ENCODE measurements at regions not wholly inside any gene's neighbourhood (a gene's known extent, or its start where the extent isn't known, plus 50 kb on each side); places are given as distances from the start of the nearest gene placed in this dataset.
"Not testable (repeated sequence)": the region's sequence is repeated elsewhere in the genome, so short reads cannot be mapped to it uniquely, and the experiment has no call there.

DNA sequence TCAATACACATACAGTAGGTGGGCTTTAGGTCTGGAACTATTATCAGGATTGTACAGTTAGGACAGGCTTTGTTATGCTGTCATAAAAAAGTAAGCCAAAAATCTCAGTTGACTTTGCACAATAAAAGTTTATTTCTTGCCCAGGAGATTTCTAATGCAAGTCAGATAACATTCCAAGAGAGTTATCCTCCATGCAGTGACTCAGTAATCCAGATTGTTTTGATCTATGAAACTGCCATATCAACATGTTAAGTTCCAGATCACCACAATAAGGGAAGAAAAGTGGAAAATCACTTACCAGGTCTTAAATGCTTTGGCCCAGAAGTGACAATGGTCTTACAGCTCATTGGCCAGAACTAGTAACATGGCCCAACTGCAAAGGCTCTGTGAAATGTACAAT, 636.2 kb upstream of the KLF12 start:
- no peak for DNase-seq
- intact Hi-C loops (cut with DNase I), result no loop called here

DNA sequence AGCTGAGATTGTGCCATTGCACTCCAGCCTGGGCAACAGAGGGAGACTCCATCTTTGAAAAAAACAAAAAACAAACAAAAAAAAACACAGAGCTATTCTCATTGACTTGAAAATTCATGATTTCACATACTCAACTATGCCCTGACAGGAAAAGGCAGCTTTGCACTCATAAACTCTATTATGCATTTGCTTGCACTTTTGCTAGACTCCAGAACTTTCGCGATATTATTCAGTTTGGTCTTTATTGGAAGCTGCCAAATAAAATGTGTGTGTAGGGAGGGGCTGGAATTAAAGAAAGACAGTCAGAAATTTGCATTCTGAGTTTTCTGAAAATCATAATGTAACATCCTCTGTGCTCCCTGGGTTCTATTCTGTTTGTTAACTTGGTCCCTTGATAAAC, 635.1 kb upstream of the KLF12 start:
- intact Hi-C loops (cut with DNase I), result no loop called here
- DNase-seq, result no peak

DNA sequence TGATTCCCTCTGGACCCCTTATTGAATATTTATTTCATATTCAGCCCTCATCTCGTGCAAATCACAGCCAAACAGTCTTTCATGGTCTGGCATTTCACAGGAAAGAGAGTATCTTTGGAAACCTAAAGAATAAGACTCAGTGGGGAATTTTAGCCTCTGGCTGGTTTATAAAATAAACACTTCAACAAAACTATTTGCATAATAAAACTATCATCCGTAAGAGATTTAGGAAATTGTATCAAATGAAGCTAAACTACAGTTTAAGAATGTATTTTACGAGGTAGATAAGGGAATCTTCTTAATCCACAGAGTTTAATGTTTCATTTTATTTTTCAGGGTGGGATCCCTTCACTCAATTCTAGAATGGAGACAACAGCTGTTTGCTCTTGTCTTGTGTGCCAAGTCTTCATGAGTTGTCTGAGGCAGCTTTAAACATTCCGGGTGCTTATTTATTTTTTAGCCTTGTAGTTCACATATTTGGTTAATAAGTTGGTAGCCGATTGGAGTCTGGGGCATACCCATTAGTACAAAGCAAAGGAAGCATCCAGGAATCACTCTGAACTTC, 634.4 kb upstream of the KLF12 start:
- intact Hi-C loops (cut with DNase I), result no loop called here
- DNase-seq, result no peak

DNA sequence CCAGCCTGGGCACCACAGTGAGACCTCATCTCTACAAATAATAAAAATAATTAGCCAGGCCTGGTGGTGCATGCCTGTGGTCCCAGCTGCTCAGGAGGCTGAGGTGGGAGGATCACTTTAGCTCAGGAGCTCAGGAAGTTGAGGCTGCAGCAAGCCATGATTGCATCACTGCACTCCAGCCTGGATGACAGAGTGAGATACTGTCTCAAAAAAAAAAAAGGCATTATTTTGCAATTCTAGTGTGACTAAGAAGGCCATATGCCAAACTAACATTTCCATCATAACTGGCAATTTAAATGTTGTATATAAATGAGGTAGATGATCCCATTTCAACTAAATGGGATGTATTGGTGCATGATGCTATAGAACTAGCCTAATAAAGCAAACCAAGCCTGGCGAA, 632.8 kb upstream of the KLF12 start:
- intact Hi-C loops (cut with DNase I), result no loop called here
- no peak for DNase-seq

DNA sequence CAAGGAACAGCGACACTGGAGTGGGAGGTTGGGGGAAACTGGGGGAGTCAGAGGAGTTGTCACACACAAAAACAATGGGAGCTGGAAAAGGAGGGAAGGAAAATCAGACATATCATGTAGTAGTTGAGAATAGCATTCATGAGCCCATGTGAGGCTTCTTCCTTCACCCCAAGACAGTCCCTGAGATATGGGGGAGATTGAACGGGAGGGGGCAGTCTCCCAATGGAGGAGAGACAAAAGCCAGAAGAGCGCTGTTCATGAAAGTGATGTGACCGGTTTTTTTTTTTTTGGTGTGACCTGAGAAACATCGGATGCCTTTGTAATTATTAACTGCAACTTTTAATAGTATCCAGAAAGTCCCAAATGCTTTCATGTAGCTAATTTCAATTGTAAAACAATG, 631.8 kb upstream of the KLF12 start:
- no peak for DNase-seq
- intact Hi-C loops (cut with DNase I), result no loop called here

DNA sequence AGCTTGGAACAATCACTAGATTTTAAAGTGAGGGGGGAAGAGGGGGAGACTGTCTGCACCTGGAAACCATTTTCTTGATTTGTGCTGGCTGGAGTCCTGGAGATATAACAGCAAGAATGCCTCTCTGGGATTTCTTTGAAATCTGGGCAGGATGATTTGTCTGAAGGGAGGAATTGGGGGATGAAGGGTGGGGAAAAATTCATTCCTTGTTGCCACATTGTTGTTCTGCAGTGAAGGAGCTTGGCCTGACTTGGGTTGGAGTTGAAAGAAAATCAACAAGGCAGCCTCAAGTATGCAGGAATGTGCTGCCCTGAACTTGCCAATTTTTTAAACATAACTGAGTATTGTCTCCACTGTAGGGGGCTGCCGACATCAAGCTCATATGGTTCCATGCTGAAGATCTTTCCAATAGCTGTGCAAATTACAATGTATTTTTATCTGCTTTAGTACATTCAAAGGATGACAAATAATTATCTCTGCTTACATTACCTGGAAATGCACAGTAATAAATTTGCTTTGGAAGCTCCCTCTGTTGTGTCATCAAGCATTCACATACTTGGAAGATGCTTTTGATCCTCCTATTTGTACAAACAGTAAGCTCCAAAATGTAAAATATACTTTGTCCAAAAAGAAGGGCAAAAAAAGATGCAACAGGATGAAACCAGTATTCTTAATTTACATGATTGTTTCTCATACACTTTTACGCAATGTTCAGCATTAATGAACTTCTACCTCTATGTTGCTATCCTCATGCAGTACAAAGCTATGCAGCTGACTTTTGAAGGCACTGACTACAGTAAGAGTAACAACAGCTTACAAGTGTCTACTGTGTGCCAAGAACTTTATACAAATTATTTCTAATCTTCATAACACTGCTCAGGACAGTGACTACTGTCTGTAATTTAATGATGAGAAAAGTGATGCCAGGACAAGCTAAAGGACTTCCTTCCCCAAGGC, 627.9 kb upstream of the KLF12 start:
- DNase-seq, result no peak
- intact Hi-C loops (cut with DNase I), result no loop called here

DNA sequence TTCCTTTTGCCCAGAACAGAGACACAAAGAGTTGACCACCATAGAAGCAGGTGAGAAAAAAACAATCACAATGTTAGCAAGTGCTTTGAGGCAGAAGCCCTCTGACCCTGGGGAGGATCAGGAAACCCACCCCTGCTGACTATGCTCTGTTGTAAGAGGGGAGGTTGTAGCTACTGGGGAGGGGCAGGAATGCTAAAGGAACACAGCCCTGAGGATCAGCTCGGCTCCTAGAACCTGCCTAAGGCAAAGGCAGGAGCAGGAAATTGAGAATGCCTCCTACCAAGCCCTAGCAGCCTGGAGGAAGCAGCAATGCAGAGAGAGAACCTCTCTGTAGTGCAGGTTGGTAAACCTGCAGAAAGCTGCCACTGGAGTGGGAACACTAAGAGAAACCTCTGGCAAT, 624.0 kb upstream of the KLF12 start:
- intact Hi-C loops (cut with DNase I), result no loop called here

DNA sequence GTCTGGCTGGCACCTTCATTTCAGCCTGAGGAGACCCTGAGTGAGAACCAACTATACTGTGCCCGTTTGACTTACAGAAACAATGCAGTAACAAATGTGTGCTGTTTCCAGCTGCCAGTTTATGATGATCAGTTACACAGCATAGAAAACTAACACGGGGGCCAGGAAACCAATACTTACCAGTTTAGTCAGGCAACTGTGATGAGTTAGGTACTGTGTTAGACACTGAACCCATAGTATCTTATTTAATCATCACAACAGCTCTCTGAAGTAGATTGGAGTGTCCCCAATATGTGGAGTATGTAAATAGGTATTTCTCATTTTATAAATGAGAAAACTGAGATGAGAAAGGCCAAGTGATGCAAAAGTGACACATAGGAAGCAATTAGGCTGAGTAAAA, 620.9 kb upstream of the KLF12 start:
- DNase-seq, result no peak
- intact Hi-C loops (cut with DNase I), result no loop called here

More for the DNA sequence above, 624.0 kb upstream of the KLF12 start:
- DNase-seq, result no peak

DNA sequence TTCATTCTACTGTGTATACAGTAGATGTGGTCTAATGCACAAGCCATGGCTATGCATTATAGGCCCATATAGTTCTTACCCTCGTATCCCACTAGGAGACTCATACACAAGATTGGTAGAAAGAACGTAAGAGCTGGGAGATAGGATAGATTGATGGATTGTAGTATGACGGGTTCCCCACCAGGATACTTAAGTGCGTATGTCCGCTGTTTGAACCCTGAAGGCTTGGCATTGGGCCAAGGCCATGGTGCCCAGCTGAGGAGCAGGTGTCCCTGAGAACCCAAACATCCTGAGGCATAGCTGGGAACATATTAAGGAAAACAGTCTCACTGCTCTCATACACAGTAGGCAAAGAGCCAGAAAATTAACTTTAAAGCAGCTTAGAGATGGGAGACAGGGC, 617.5 kb upstream of the KLF12 start:
- intact Hi-C loops (cut with DNase I), result no loop called here
- DNase-seq, result no peak

DNA sequence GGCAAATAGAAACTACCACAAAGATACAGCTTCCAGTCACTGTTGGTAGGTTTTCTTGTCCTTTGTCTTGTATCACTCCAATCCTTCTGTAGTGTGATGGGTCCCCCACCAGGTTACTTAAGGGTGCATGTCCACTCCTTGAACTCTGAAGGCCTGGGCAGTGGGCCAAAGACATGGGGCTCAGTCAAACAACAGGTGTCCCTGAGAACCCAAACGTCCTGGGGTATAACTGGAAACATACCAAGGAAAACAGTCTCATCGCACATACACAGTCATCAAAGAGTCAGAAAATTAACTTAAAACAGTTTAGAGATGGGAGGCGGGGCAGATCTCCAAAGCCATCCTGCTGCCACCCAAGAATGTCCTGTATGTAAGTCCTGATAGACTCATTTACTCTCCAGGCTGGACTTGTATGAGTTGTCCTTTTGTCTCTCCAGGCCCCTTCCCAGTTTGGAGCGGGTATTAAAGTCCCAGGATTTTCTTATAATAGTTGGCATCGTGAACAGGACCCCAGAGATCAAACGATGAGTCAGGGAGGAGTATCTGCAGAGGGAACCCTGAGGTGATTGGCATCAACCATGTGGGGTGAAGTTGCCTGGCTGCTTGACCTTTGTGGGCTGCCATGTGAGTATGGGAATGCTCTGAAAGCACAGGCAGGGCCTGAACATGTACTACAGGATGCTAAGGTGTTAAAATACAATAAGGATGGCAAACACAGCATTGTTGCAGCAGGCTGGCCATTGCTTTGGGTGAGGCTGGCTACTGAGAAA, 613.2 kb upstream of the KLF12 start:
- intact Hi-C loops (cut with DNase I), result no loop called here

DNA sequence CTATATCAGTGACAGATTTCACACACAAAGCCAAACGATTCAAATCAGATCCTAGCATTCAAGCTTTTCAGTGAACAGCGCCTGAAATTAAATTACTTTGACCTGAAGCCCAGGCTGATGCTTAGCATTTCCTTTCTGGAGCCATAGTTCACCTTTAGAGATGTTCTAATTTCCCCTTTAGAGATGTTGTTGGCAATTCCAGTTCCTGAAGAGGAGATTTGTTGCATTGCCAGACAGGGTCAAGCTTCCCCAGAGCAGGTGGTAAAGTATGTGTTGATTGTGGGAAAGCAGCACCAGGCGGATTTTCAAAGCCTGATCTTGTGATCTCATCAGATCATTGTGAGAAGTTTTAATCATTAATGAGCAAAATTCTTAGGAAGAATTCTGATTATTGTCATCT, 609.8 kb upstream of the KLF12 start:
- DNase-seq, result no peak
- intact Hi-C loops (cut with DNase I), result no loop called here

More for the DNA sequence above, 613.2 kb upstream of the KLF12 start:
- no peak for DNase-seq

DNA sequence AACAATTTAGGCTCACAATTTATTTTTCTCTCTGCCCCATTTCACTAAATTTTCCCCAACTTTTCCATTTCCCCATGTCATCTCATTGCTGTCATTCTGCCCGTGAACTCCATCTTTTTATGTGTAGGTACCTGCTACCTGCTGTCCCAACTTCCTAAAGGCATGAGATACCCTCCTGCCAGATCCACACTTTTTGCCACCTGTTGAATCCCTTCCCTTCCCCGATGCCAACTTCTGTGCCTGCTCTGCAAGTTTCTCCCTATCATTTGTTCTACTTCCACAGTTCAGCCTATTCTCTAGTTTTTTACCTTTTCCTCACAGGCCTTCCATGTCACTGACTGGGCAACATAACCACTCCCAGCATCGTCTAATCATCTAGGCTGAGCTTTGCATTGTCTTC, 607.5 kb upstream of the KLF12 start:
- intact Hi-C loops (cut with DNase I), result no loop called here
- DNase-seq, result no peak

DNA sequence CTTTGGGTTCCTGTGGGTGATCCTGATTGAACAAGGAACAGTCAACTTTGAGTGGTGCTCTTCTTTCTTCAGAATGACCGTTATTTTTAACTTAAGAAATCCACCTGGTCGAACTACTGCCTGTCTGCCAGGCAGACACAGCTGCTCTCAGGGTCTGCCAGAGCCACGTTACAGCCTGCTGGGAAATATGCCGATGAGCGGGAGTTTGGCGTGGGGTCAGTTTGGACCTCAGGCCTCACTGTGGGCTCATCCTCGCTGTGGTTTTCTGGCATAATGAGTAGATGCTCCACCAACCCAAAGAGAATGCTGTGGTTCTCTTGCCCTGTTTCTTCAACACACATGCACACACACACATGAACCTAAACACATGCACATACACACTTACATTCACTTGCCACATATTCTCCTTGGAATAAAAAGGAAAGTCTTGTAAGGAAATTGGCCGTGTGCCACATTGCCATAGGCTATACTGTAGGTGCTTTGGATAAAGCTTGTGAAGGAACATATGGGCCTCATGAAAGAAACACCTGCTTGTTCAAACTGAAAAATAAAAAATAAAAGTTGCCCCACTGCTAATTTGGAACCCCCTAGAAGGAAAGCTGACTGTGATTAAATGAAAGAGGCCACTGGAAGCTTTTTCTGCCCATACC, 598.7 kb upstream of the KLF12 start:
- intact Hi-C loops (cut with DNase I), result no loop called here
- no peak for DNase-seq

DNA sequence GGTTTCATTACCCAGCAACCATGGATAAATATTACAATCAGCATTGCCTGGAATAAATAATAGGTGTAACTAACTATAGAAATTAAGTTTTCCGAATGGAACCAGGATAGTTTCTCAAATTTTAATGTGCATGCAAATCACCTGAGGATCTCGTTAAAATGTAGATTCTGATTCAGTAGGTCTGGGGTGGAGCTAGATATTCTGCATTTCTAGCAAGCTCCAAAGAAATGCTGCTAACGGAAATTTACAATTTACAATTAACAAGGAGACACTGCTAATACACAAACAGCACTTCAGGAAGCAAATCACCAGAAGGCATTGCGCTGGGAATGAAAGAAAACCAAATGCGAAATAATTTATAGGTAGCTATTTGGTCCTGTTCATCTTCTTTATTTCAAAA, 597.5 kb upstream of the KLF12 start:
- intact Hi-C loops (cut with DNase I), result no loop called here
- DNase-seq, result no peak

DNA sequence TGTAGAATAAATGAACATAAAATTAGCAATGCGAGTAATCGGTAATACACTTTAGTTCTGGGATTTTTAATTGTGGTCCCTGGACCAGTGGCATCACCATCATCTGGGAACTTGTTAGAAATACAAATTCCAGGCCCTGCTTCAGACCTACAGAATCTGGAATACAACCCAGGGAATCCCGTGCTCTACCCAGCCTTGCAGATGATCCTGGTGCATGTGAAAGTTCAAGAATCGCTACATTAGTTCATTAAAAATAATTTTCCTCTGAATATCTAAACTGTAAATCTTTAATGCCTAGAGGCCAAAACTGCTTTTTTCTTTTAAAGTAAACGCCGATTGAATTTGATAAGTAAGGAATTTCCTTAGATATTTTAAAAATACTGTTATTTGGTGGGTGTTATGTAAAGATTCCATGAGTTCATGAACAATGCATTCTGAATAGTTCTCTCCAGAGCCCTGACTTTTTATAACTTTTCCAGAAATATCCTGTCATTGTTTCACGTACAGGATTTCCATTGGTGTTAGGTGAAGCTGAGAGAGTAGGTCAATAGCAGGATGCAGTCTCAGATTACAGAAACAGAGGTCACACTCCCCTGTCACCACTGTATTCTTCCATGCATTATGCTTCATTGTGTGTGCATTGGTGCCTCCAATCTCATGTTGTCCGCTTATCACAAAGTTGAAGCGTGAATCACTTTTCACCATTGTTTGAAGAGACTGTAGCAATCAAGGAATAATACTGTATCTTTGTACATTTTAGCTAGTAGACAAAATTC, 596.5 kb upstream of the KLF12 start:
- intact Hi-C loops (cut with DNase I), result no loop called here

DNA sequence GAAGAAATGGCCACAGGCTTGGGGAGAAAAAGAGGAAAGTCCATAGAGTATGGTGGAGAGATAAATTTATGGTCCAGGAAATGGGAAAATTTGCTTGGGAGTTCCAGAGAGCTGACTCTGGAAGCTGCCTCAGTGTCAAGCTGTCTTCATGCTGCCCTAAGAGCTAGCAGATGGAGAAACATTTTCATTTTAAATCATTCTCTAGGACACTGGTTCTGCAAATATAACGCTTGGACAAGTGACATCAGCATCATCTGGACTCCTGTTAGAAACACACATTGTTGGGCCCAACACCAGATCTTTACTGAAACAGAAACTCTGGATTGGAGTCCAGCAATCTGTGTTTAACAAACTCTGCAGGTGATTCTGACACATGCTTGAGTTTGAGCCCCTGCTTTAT, 592.0 kb upstream of the KLF12 start:
- no peak for DNase-seq
- intact Hi-C loops (cut with DNase I), result no loop called here

More for the DNA sequence above, 596.5 kb upstream of the KLF12 start:
- DNase-seq, result no peak

DNA sequence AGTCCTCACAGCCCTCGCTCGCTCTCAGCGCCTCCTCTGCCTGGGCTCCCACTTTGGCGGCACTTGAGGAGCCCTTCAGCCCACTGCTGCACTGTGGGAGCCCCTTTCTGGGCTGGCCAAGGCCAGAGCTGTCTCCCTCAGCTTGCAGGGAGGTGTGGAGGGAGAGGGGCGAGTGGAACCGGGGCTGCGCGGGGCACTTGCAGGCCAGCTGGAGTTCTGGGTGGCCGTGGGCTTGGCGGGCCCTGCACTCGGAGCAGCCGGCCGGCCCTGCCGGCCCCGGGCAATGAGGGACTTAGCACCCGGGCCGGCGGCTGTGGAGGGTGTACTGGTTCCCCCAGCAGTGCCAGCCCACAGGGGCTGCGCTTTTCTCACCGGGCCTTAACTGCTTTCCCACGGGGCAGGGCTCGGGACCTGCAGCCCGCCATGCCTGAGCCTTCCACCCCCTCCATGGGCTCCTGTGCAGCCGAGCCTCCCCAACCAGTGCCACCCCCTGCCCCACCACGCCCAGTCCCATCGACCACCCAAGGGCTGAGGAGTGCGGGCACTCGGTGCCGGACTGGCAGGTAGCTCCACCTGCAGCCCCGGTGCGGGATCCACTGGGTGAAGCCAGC, 584.1 kb upstream of the KLF12 start:
- DNase-seq; intact Hi-C loops (cut with DNase I): not testable (repeated sequence)

DNA sequence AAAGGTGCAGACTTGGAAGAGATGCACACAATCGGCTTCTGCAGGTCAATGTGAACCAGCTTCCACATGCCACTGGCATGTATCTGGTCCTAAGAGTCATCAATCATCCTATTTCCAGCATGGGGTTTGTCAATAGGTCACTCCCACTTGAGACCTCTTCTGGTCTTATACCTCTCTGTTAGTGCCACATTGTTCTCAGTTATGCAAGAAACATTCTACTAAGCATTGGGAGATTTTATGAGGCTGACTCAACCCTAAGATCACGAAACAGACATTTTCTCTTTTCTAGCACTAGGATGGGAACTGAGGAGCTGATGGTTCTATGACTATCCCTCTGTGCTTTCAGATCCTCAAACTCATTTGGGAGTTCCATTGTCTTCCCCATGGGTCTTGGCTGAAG, 581.5 kb upstream of the KLF12 start:
- DNase-seq, result no peak
- intact Hi-C loops (cut with DNase I), result no loop called here
